ENCODE measurements at regions not wholly inside any gene's neighbourhood (a gene's known extent, or its start where the extent isn't known, plus 50 kb on each side); places are given as distances from the start of the nearest gene placed in this dataset.

DNA sequence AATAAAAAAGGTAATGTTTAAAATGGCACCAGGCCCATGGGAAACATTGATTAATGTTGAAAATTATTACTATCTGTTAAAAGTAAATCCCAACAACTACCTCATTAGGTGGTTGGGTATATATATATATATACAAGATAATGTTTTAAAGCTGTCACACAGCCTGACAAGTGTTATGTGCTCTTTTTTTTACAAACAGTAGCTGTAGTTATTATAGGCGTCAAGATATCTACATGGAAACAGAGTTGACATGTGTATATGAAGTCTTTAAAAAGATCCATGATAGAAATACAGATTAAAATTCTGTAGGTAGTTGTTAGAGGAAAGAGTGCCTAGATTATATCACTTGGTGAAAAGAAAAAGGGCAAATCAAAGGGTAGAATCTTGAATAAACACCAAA, 279.9 kb downstream of the SLITRK6 start:
- DNase-seq, result no peak
- H3K9me3 ChIP-seq, result peaks cover 0 to 3% (median 0%) of the 10 kb centered on the region in 4 donors
- H3K36me3 ChIP-seq, result no peaks in the 10 kb centered on the region
- no peak overlapping the region for H3K4me3 ChIP-seq
- H3K27ac ChIP-seq, result no peak overlapping the region
- TF ChIP-seq EP300 (IDR thresholded peaks at IDR 0.05) (no peak), POLR2AphosphoS5 (IDR thresholded peaks at IDR 0.05) (no peak), POLR2A (IDR thresholded peaks at IDR 0.05) (no peak)
- TF ChIP-seq, protein P1, sequence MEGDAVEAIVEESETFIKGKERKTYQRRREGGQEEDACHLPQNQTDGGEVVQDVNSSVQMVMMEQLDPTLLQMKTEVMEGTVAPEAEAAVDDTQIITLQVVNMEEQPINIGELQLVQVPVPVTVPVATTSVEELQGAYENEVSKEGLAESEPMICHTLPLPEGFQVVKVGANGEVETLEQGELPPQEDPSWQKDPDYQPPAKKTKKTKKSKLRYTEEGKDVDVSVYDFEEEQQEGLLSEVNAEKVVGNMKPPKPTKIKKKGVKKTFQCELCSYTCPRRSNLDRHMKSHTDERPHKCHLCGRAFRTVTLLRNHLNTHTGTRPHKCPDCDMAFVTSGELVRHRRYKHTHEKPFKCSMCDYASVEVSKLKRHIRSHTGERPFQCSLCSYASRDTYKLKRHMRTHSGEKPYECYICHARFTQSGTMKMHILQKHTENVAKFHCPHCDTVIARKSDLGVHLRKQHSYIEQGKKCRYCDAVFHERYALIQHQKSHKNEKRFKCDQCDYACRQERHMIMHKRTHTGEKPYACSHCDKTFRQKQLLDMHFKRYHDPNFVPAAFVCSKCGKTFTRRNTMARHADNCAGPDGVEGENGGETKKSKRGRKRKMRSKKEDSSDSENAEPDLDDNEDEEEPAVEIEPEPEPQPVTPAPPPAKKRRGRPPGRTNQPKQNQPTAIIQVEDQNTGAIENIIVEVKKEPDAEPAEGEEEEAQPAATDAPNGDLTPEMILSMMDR (IDR thresholded peaks at IDR 0.05), result no peak
- intact Hi-C loops (cut with DNase I; ENCODE audit: low total_unique reads), result no loop called here
- no peaks in the 10 kb centered on the region for H3K27me3 ChIP-seq
- 34 to 73% (median 41%) methylated on average over 1 of the region's 1 CpG for WGBS, 5 donors
- peaks cover 0 to 18% (median 8%) of the 10 kb centered on the region in 4 donors for H3K4me1 ChIP-seq

DNA sequence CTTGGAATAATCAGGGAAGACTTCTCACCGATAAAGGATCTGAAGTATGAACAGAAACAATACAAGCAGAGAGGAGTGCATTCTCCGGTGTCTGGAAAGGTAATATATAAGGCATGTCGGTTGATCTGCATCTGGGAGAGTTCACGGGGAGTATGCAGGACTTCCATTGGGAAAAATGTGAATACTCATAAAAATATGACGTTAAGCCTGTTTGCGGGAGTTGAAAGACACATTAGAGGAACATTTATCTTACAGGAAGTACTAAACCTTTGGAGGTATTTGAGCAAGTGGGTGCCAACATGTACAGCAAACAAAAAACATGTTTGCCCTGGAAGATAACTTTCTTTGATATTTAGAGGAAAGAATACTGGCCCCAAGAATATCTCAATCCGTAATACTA, 286.8 kb downstream of the SLITRK6 start:
- no peak overlapping the region for H3K4me3 ChIP-seq
- peaks cover 5 to 30% (median 20%) of the 10 kb centered on the region in 4 donors for H3K4me1 ChIP-seq
- 37 to 63% (median 44%) methylated on average over 7 of the region's 7 CpGs for WGBS, 5 donors
- no peak overlapping the region for H3K27ac ChIP-seq
- peak in 1 of 2 donors; percentile 50 for DNase-seq
- intact Hi-C loops (cut with DNase I; ENCODE audit: low total_unique reads), result no loop called here
- no peaks in the 10 kb centered on the region for H3K36me3 ChIP-seq
- TF ChIP-seq POLR2AphosphoS5 (IDR thresholded peaks at IDR 0.05) (no peak), POLR2A (IDR thresholded peaks at IDR 0.05) (no peak), EP300 (IDR thresholded peaks at IDR 0.05) (no peak)
- TF ChIP-seq, protein P1 (IDR thresholded peaks at IDR 0.05), result no peak
- peaks cover 0 to 3% (median 0%) of the 10 kb centered on the region in 4 donors for H3K9me3 ChIP-seq
- no peaks in the 10 kb centered on the region for H3K27me3 ChIP-seq

DNA sequence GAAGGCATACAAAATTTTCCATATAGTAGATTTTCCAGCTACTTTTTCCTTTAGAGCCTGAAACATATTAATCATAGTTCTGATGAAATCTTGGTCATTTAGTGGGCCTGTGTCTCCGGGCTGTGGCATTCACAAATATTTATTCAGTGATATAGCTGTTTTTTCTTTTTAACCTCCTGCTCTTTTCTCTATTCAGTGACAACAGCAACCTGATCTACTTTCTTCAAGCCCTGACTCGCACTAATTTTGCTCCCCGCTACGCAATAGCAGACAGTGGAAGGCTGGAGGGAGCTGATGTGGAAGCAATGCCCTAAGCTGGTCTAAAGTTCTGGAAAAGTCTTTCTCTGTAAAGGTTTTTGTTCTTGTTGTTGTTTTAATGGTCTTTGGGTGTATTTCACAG, 289.7 kb downstream of the SLITRK6 start:
- H3K9me3 ChIP-seq, result no peaks in the 10 kb centered on the region
- H3K27me3 ChIP-seq, result no peaks in the 10 kb centered on the region
- intact Hi-C loops (cut with DNase I; ENCODE audit: low total_unique reads), result no loop called here
- peak in 1 of 2 donors; percentile 29 for DNase-seq
- H3K36me3 ChIP-seq, result no peaks in the 10 kb centered on the region
- 25 to 53% (median 37%) methylated on average over 4 of the region's 4 CpGs for WGBS, 5 donors
- H3K27ac ChIP-seq, result peak overlapping the region in 1 of 5 donors; percentile 17
- peaks cover 5 to 30% (median 20%) of the 10 kb centered on the region in 4 donors for H3K4me1 ChIP-seq
- H3K4me3 ChIP-seq, result no peak overlapping the region
- TF ChIP-seq POLR2AphosphoS5 (IDR thresholded peaks at IDR 0.05) (no peak), POLR2A (IDR thresholded peaks at IDR 0.05) (no peak), EP300 (IDR thresholded peaks at IDR 0.05) (no peak)
- TF ChIP-seq, protein P1 (IDR thresholded peaks at IDR 0.05), result no peak

DNA sequence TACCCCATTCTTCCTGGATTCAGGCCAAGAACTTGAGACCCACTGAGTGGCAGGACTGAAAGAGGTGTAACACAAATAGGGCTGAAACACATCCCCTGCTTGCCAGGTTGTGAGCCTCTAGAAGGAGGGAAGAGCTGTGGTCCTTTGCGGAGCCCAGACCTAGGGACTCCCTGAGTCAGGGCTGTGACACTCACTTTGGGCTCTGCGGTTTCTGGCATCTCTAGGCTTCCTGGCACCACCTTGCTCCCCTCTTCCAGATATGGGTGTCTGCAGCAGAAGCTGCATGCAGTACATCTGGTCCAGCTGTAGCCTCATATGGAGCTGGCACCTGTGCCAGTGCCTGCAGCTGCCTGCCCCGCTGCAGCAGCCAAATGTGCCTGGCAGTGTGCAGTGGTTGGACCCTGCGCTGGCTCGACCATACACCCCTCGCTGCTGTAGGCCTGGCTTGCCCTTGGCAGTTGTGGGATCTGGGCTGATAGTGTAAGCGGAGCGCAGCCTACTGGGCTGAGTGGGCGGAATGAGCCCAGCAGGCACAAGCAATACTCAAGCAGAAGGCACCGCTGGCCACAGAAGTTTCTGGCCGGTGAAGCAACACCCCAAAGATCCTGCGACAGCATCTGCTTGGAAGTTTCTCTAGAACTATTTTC, 290.4 kb downstream of the SLITRK6 start:
- no peaks in the 10 kb centered on the region for H3K36me3 ChIP-seq
- no peak overlapping the region for H3K4me3 ChIP-seq
- TF ChIP-seq, protein P1 (IDR thresholded peaks at IDR 0.05), result no peak
- no peak for TF ChIP-seq POLR2A (IDR thresholded peaks at IDR 0.05)
- no peak for TF ChIP-seq POLR2AphosphoS5 (IDR thresholded peaks at IDR 0.05)
- no peak for TF ChIP-seq EP300 (IDR thresholded peaks at IDR 0.05)
- 76 to 84% (median 82%) methylated on average over 8 to 12 of the region's 12 CpGs for WGBS, 5 donors
- no peak for DNase-seq
- H3K27me3 ChIP-seq, result no peaks in the 10 kb centered on the region
- H3K9me3 ChIP-seq, result no peaks in the 10 kb centered on the region
- H3K4me1 ChIP-seq, result peaks cover 5 to 30% (median 20%) of the 10 kb centered on the region in 4 donors
- H3K27ac ChIP-seq, result peak overlapping the region in 1 of 5 donors; percentile 16
- intact Hi-C loops (cut with DNase I; ENCODE audit: low total_unique reads), result no loop called here

Measured in stomach (tissue), 8 donors.